ENCODE measurements at regions not wholly inside any gene's neighbourhood (a gene's known extent, or its start where the extent isn't known, plus 50 kb on each side); places are given as distances from the start of the nearest gene placed in this dataset.

- no peak for TF ChIP-seq THAP7 (CRISPR knock-in tag; IDR thresholded peaks at IDR 0.05)
- TF ChIP-seq ZNF253 (CRISPR knock-in tag; conservative IDR thresholded peaks at IDR 0.05) = no peak
- no peak for TF ChIP-seq NUFIP1 (IDR thresholded peaks at IDR 0.05; ENCODE audit: partially characterized antibody)
- TF ChIP-seq MYC (IDR thresholded peaks at IDR 0.05; ENCODE audit: low read depth, low read length) = no peak
- no peak for TF ChIP-seq MYC (CRISPR knock-in tag; IDR thresholded peaks at IDR 0.05; ENCODE audit: borderline replicate concordance, low read depth)
Observed at GRCh38 chr11:129589190-129589860, 213.7 kb downstream of the BARX2 start (continued).

GRCh38 chr11:129590030-129590752 is 214.5 kb downstream of the BARX2 start:
- ATAC-seq (no peak), FAIRE-seq (no peak), DNase-seq (ENCODE audit: extremely low read depth in 1 of 4, low spot score in 3 of 4) (no peak)
- H2AFZ ChIP-seq (ENCODE audit: low read depth, low read length) = no peak overlapping the region
- peaks cover 0 to 8% of the 10 kb centered on the region in 2 experiments; a peak in 1 of 5 replicates for H3K27me3 ChIP-seq (ENCODE audit: control insufficient read depth in 2 of 2, insufficient read depth in 2 of 2, low read length in 2 of 2)
- no peak overlapping the region for H3K9ac ChIP-seq (ENCODE audit: insufficient read depth in 1 of 2, low read depth in 2 of 2, low read length in 2 of 2)
- H3K4me3 ChIP-seq = no peak overlapping the region
- no peaks in the 10 kb centered on the region for H3K36me3 ChIP-seq (ENCODE audit: control insufficient read depth, insufficient read depth, low read length)
- TF ChIP-seq ZNF174 (CRISPR knock-in tag; IDR thresholded peaks at IDR 0.05) = no peak
- no peak for TF ChIP-seq GMEB1 (CRISPR knock-in tag; IDR thresholded peaks at IDR 0.05)
- TF ChIP-seq ZNF785 (CRISPR knock-in tag; IDR thresholded peaks at IDR 0.05) = no peak
- TF ChIP-seq KLF13 (tag; IDR thresholded peaks at IDR 0.05; ENCODE audit: borderline replicate concordance, low read depth) = no peak
- ChIA-PET CTCF (ENCODE audit: low intra/inter-chr PET ratio) (no interaction called here), POLR2A (interaction anchor here (0.8 to 1.0 kb wide), 2 partner anchors 33 to 141 kb away, joined by 3 read pairs; no protein-coding TSS in a partner anchor)
- H3K9me3 ChIP-seq (replicated peaks; ENCODE audit: control insufficient read depth, insufficient read depth, low read depth, low read length) = no peaks in the 10 kb centered on the region
- WGBS (ENCODE audit: insufficient coverage, low coverage, missing lambda C conversion rate) = 2% methylated on average over 10 of the region's 10 CpGs
- BruUV-seq (replicated peaks) = no TSS peak
- no peaks in the 10 kb centered on the region for H3K4me1 ChIP-seq (replicated peaks in 1 of 2; ENCODE audit: control insufficient read depth in 2 of 2, insufficient read depth in 2 of 2, low read length in 2 of 2)
- H3K79me2 ChIP-seq (ENCODE audit: control insufficient read depth, insufficient read depth, low read length) = no peaks in the 10 kb centered on the region
- no peaks in the 10 kb centered on the region for H3K9me1 ChIP-seq (ENCODE audit: control insufficient read depth, insufficient read depth, low read length)
- no peak overlapping the region for H3K4me2 ChIP-seq (ENCODE audit: insufficient read depth, low read length)
- no peaks in the 10 kb centered on the region; the same call in 1 of the 2 replicates for H4K20me1 ChIP-seq (replicated peaks; ENCODE audit: control insufficient read depth, insufficient read depth, low read length)
- no peak overlapping the region for H3K27ac ChIP-seq (ENCODE audit: extremely low read depth, low read depth, low read length)
- intact Hi-C loops (cut with micrococcal nuclease) = no loop called here
- in situ Hi-C loops (cut with MboI) = no loop called here

Measured in K562 (cell line).